Fibroblast of gingiva (primary cell): ENCODE measurements at regions not wholly inside any gene's neighbourhood (a gene's known extent, or its start where the extent isn't known, plus 50 kb on each side); places are given as distances from the start of the nearest gene placed in this dataset.

Experiments used
- DNase-seq: peaks from one replicate; pipeline ENCODE4 v3.0.0-alpha.2; 2011; ENCODE audit warnings: low read depth

- peak; percentile 51 for DNase-seq
Measured at GRCh38 chr18:43882358-43883055, 605.2 kb upstream of the SYT4 start.

GRCh38 chr18:43883886-43884285 lies 606.6 kb upstream of the SYT4 start:
- peak; percentile 75 for DNase-seq

DNA sequence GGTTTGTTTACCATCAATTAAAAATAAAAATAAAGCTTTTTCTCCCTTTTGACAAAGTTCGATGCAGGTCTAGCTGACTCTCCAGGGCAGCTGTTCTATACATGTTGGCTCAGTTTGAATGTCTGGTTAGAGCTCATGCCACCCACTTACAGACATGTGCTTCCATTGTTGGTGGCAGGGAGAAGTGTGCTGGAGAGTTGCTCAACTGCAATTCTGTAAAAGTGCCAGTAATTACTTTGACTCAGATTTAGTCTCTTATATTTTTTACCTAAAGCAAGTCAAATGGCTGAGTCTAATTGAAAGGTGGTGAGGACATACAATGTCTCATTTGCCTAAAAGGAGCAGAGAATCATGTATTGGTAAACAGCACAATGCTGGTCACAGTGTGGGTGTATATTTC lies 609.1 kb upstream of the SYT4 start:
- peak; percentile 33 for DNase-seq

DNA sequence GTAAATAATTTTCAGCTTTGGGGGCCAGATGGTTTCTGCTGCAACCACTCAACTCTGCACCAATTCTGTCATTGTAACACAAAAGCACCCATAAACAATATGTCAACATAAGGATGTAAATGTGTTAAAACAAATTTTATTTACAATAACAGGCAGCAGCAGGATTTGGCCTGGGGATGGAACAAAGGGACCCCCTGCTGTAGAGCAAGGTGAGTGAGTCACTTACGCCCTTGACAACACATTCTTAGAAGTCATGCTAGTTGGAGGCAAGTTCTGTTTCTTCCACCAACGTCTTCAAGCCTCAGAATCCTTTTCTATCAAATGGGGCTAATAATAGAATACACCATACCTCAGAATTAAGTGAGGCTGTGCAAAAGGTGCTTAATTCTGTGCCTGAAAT lies 610.2 kb upstream of the SYT4 start:
- no peak for DNase-seq

GRCh38 chr18:43888598-43888997 lies 611.3 kb upstream of the SYT4 start:
- peak; percentile 72 for DNase-seq

DNA sequence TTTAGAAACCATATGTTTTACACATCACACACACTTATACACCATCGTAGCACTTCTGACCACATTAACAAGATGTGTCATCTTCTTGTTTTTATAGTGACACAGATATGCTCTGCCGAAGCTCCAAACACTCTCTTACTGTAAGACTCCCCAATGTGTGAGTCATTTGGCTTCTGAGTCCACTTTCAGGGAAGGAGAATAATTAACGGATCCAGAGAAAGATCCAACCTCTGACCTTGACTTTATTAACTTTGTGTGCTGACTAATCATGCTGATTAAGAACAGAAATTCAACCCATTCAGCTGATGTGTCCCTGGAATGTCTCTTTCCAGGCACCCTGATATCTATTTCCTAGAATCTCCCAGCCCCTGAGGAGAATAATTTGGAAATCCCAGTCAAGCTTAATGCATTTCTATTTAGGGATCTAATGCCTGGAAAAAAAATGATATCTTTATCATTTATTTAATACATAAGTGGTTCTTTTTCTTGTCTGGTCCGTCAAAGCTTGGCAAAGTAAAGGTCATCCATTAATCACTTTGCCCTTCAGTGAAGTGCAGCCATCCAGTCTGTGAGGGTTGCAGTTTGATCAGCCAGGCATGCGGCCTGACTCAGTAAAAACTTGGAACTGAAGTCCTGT lies 615.8 kb upstream of the SYT4 start:
- peak; percentile 87 for DNase-seq

DNA sequence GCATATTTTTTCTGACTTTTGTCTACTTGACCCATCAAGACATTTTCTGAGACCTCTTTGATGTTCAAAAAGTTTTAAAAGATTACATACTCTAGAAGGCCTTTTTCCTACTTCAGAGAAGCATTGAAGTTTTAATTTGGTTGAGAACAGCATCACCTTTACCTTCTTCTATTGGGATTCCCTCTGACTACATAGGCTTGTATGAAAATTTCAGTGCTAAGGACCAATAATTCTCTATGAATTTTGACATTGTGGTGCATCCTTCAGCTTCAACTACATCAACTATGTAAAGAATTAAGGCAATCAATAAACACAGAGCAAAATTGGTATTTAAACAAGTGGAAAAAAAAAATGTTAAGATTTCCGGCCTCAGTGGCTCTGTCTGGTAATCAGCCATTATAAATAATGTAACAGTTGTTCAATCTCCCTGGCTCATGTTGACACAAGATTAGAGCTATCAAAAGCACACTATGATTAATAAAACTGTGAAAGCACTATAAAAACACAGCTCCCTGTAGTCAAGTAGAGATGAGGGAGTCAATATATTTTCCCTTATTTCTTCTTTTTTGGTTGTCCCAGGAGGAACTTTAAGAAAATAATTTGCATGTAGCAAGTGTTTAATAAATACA lies 627.0 kb upstream of the SYT4 start:
- no peak for DNase-seq

DNA sequence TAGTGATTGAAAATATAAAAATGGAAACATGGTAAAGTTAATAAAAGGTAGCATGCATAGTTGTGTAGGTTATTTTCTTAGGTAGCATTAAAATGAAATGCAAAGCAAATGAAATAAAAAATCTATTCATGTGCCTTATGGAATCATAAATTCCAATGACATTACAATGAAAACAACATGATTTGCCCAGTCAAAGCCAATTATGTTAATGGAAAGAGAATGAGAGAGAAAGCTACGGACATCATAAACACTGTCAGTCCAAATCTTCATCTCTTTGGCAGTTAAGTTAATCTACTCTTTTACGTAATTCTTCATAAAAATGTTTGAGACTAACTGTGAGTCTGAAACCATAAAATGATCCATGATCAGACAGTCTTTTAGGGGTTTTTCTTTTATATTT lies 636.7 kb upstream of the SYT4 start:
- no peak for DNase-seq

DNA sequence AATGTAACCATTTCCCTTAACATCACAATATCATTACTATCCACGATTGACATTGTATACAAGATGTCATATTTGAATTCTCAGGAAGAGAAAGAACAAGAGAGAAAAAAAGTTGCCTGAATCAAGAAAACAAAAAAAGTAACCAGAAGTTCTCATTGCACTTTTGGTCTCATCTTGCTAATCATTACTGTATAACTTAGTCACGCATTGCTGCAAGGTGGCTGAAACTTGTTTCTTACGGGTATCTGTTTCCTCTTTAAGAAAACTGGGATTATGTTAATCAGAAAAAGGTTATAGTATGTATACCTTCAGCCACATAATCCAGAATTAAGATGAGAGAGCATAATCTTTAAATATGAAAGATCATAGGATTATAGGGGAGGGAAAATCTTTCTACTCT lies 639.7 kb upstream of the SYT4 start:
- no peak for DNase-seq

- no peak for DNase-seq
Measured at GRCh38 chr18:43917520-43917919, 640.2 kb upstream of the SYT4 start.

- DNase-seq = no peak
Measured at GRCh38 chr18:43919551-43919950, 642.3 kb upstream of the SYT4 start.

- peak; percentile 75 for DNase-seq
Measured at GRCh38 chr18:43931439-43931838, 654.1 kb upstream of the SYT4 start.

DNA sequence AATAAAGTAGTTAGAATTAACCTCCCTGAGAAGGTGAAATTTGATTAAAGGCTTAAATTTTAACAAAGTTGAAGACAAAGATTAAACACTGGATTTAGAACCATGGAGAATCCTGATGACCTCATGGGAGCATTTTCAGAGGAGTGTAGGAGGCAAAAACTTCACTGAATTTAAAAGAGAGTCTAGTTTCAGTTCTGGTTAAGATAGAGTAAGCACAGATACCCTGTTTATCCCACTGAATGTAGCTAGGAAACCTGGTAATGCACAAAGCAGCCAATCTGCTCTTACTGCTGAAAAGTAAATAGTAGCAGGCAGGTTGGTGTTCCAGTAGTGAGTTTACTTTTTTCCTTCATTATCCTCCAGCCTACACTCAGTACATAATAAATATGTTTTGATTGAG lies 654.9 kb upstream of the SYT4 start:
- no peak for DNase-seq

DNA sequence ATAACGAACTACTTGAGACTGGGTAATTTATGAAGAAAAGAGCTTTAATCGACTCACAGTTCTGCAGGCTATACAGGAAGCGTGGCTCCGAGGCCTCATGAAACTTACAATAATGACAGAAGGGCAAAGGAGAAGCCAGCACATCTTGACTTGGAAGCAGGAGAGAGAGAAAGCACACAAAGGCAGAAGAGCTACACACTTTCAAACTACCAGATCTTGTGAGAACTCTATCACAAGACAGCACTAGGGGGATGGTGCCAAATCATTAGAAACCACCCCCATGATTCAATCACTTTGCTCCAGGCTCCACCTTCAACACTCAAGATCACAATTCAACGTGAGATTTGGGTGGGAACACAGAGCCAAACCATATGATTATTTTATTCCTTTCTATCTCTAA lies 655.9 kb upstream of the SYT4 start:
- DNase-seq = no peak

DNA sequence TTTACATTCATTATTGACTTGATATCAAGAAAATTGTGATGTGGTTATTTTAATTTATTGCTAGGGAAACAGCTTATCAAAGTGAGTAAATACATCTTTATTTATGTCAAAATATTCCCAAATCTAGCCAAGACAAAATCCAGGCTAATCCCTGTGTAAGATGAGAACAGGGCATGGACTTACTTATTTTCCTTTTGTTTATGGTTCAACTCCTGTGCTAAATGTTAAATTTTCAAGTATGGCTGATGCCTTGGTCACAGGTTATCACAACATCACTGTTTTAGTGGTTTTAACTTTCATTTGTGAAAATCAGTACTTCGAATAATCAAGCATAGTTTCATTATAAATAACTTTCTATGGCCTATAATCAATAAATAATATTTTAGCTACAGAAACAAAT lies 657.0 kb upstream of the SYT4 start:
- no peak for DNase-seq

DNA sequence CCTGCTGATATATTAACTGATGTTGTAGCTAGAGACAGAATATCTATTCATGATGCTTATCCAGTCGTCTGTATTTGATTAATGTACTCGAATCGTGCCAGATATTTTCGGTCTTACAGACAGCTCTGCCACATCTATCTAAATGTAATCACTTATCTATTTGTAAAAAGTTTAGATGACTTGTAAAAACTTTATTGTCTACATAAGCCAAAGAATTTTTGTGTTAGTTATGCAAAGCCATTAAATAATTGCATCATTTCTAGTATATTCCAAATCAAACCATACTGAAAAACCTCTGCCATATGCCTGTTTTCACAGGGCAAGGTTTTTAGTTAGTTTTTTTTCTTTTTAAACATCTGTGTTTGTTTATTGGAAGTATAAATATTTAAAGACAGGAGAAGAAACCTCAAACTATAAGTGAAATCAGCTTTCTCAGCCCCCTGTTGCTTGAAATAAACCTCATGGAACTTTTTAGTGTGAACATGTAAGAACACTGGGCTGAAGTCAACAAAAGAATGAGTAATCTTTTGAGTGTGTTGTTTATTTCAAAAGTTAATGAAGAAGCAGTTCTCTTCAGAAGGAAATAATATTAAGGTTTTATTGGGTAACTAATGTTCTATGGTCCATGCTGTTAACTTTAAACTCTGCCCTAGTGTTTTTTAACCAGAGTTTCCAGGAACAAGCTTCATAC lies 657.6 kb upstream of the SYT4 start:
- peak; percentile 97 for DNase-seq

DNA sequence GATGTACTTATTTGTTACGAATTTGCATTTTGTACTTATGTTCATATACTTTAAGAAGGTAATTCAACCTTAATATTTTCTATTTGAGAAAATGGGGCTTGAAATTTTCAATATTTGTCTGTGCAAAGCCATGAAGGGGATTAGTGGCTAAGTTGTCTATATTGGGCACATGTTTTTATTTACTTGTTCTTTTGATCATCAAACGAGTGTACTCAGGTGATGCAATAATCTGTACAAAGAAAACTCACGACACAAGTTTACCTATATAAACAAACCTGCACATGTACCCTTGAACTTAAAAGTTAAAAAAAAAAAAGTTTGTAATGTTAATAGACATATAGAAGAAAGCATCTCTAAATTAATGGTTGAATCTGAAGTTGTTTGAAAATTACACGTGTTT lies 658.9 kb upstream of the SYT4 start:
- no peak for DNase-seq

- no peak for DNase-seq
Measured at GRCh38 chr18:43949291-43949690, 672.0 kb upstream of the SYT4 start.

DNA sequence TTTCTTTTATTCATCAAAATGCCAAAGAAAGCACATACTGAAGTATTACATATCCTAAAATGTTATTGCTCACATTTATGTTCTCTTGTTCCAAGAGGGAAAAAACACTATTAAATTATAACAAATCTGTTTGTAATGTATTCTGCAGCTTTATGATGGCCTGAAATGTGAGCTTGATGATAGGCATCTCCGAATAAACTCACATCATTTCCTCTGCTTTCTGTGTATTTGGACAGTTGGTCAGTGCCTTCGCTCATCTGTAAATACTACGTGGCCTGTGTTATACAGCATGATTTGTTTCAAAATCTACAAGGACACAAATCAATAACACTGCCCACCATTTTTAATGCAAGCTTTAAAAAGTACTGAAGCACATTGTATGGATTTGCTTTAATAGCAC lies 672.8 kb upstream of the SYT4 start:
- DNase-seq = no peak

DNA sequence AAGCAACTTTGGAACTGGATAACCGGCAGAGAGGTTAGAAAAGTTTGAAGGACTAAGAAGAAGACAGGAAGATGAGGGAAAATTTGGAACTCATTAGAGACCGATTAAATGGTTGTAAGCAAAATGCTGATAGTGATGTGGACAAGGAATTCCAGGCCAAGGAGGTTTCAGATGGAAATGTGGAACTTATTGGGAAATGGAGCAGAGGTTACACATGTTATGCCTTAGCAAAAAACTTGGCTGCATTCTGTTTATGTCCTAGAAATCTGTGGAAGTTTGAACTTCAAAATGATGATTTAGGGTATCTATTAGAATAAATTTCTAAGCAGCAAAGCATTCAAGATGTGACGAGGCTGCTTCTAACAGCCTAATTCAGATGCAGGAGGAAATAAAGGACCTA lies 675.1 kb upstream of the SYT4 start:
- peak; percentile 58 for DNase-seq

DNA sequence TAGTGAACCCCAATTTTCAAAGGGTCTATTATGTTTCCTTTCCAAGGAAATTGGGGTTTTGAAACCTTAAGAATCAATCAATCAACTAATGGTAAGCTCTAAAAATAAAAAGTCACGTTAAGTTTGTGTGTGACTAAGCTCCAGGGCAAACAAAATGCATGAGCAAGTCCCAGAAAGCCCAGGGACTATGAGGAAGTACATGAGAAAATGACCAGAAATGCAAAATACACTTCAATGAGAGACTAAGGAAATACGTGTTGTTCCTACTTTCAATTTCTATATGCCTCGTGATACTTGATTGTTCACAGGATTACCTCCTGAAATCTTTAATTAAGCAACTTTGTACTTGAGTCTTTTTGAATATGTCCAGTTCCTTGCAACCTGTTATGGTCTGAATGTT lies 684.4 kb upstream of the SYT4 start:
- DNase-seq = no peak

DNA sequence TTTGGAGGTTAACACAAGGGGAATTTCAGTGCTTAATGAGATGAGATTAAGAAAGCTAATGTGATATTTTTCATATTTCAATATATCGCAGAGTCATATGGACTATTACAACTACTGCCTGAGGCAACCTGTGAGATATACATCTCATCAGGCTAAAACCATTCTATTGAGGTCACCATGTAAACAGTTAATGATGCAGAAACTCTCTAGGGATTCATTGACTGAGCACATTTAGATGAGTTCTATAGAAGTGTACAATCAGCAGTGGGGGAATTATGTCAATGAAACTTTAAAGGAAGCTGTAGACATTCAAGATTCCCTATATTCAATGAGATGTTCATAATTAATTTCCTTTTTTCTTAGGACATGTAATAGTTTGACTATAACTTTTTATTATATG lies 687.4 kb upstream of the SYT4 start:
- no peak for DNase-seq

DNA sequence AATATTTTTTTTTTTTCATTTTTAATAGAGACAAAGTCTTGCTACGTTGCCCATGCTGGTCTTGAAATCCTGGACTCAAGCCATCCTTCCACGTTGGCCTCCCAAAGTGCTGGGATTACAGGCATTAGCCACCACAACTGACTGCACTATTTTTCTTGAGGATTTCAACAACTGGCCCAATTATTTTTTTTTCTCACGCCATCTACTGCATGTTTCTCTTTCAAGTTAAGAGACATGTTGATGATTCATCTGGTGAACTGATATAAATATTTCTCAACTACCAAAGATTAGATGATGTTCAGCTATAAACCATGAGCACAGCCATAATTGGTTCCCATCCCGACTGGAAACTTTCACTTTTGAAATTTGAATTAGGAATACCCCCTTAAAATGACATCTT lies 688.4 kb upstream of the SYT4 start:
- no peak for DNase-seq
